ENCODE measurements at regions not wholly inside any gene's neighbourhood (a gene's known extent, or its start where the extent isn't known, plus 50 kb on each side); places are given as distances from the start of the nearest gene placed in this dataset.

DNA sequence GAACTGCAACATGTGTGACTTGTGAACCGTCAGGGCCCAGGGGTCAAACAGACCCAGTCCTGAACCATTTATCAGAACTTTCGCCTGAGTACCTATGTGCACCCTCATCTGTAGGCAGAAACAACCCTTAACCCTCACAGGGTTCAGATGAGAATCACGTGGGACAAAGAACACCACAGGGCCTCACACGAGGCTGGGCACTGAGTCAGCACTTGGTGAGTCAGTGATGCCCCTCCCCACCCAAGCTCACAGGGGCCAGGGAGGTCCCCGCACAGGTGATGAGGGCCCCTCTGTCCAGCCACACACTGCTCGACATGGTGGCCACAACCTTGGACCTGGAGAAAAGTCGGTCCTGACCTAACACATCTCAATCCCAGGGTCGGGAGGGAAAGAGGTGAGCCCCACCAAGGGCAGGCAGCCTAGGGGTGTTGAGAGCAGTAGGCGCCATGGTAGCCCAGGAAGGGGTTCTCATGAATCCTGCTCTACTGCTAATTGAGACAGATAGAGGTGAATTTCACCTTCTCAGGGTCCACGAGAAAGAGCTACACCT, 176.4 kb downstream of the SHANK2 start:
- H3K27me3 ChIP-seq: no peaks in the 10 kb centered on the region
- WGBS, 2 donors (ENCODE audit: low coverage in 1 of 2): 73 to 100% methylated on average over 1 to 10 of the region's 10 CpGs
- H3K4me1 ChIP-seq: no peaks in the 10 kb centered on the region
- DNase-seq: no peak
- no peak for TF ChIP-seq POLR2AphosphoS5 (IDR thresholded peaks at IDR 0.05)
- no peaks in the 10 kb centered on the region for H3K9me3 ChIP-seq
- no peaks in the 10 kb centered on the region for H3K36me3 ChIP-seq
- no peak overlapping the region for H3K4me3 ChIP-seq
- H3K27ac ChIP-seq: no peak overlapping the region
- intact Hi-C loops (cut with DNase I; ENCODE audit: low total_unique reads): no loop called here
- in situ Hi-C loops (cut with MboI; ENCODE audit: low pct_ligation_motif_present in 1 of 4, low pct_unique_long_range_greater_than_20kb in 1 of 4, low sequenced_read_pairs in 3 of 4): no loop called here

DNA sequence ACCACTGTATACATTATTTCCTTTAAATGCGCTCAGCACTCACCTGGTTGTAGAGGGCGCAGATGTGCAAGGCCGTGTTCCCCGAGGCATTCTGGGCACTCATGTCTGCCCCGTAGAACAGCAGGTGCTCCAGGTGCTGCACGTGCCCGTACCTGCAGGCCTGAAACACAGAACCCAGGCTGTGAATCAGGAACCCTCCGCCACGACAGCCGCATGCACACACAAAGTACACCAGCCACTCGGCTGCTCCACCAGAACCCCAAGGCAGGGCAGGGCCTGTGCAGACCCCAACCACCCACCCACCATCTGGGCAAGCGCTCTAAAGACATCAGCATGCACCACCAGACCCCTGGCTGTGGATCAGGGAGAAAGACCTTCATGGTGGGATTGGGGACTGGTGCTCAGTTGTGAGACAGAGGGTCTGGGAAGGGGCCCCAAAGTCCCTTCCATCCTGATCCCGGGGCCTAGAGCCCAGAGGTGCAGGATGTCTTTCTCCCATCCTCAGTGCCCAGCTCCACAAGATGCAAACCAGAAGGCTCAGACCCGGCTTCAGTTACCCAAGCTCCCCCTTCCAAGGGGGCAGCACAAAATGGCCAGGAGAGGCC, 177.2 kb downstream of the SHANK2 start:
- intact Hi-C loops (cut with DNase I; ENCODE audit: low total_unique reads): no loop called here

DNA sequence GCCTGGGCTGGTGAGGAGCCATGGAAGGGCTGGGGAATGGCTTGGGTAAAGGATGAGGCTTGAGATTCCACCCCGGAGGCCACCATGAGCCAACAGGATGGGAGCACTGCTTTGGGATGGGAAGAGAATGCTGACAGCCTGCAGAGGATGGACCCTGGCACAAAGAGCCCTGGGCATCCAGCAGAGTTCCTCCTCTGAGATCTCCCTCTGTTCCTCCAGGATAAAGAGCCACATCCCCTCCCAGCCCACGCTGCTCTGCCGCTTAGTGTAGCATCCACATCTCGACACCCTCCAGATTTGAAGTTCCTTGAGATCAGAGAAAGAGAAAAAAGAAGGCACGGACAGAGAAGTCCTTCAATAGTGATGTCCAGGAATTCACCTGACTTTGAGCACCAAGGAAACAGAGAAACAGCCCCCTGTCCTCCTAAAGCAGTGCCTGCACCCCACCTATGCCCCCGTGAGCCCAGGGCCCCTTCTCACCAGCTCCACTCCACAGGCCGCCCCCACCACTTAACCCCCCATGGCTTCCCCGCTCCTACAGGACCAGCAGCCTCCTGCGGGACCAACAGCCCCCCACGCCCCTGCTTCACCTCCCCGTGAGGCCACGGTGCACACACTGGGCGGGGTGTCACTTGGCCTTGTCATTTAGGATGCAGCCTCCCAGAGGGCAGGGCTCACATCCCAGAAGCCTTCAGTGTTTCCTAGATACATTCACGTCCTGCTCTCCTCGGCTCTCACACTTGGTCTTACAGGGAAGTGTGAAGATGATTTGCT, 180.5 kb downstream of the SHANK2 start:
- H3K4me1 ChIP-seq: no peaks in the 10 kb centered on the region
- H3K9me3 ChIP-seq: no peaks in the 10 kb centered on the region
- in situ Hi-C loops (cut with MboI; ENCODE audit: low pct_ligation_motif_present in 1 of 4, low pct_unique_long_range_greater_than_20kb in 1 of 4, low sequenced_read_pairs in 3 of 4) (no loop called here), intact Hi-C loops (cut with DNase I; ENCODE audit: low total_unique reads) (no loop called here)
- DNase-seq: no peak
- H3K36me3 ChIP-seq: no peaks in the 10 kb centered on the region
- no peaks in the 10 kb centered on the region for H3K27me3 ChIP-seq
- no peak overlapping the region for H3K27ac ChIP-seq
- WGBS, 2 donors (ENCODE audit: low coverage in 1 of 2): 83 to 89% methylated on average over 3 to 15 of the region's 15 CpGs
- TF ChIP-seq POLR2A (IDR thresholded peaks at IDR 0.05): no peak
- no peak for TF ChIP-seq POLR2AphosphoS5 (IDR thresholded peaks at IDR 0.05)
- TF ChIP-seq, protein P1, sequence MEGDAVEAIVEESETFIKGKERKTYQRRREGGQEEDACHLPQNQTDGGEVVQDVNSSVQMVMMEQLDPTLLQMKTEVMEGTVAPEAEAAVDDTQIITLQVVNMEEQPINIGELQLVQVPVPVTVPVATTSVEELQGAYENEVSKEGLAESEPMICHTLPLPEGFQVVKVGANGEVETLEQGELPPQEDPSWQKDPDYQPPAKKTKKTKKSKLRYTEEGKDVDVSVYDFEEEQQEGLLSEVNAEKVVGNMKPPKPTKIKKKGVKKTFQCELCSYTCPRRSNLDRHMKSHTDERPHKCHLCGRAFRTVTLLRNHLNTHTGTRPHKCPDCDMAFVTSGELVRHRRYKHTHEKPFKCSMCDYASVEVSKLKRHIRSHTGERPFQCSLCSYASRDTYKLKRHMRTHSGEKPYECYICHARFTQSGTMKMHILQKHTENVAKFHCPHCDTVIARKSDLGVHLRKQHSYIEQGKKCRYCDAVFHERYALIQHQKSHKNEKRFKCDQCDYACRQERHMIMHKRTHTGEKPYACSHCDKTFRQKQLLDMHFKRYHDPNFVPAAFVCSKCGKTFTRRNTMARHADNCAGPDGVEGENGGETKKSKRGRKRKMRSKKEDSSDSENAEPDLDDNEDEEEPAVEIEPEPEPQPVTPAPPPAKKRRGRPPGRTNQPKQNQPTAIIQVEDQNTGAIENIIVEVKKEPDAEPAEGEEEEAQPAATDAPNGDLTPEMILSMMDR (IDR thresholded peaks at IDR 0.05): no peak
- TF ChIP-seq EP300 (IDR thresholded peaks at IDR 0.05; ENCODE audit: low read depth): no peak
- H3K4me3 ChIP-seq: no peak overlapping the region

More for the DNA sequence above, 177.2 kb downstream of the SHANK2 start:
- DNase-seq: no peak
- H3K27ac ChIP-seq: no peak overlapping the region
- H3K4me1 ChIP-seq: no peaks in the 10 kb centered on the region
- in situ Hi-C loops (cut with MboI; ENCODE audit: low pct_ligation_motif_present in 1 of 4, low pct_unique_long_range_greater_than_20kb in 1 of 4, low sequenced_read_pairs in 3 of 4): no loop called here
- H3K27me3 ChIP-seq: no peaks in the 10 kb centered on the region
- WGBS, 2 donors (ENCODE audit: low coverage in 1 of 2): 94% methylated on average over 13 of the region's 14 CpGs; no CpG with 5 or more reads in 1 of the 2 donors
- no peak overlapping the region for H3K4me3 ChIP-seq
- TF ChIP-seq, protein P1 (IDR thresholded peaks at IDR 0.05): no peak
- no peak for TF ChIP-seq POLR2AphosphoS5 (IDR thresholded peaks at IDR 0.05)
- TF ChIP-seq EP300 (IDR thresholded peaks at IDR 0.05; ENCODE audit: low read depth): no peak
- no peak for TF ChIP-seq POLR2A (IDR thresholded peaks at IDR 0.05)
- H3K9me3 ChIP-seq: no peaks in the 10 kb centered on the region
- no peaks in the 10 kb centered on the region for H3K36me3 ChIP-seq

DNA sequence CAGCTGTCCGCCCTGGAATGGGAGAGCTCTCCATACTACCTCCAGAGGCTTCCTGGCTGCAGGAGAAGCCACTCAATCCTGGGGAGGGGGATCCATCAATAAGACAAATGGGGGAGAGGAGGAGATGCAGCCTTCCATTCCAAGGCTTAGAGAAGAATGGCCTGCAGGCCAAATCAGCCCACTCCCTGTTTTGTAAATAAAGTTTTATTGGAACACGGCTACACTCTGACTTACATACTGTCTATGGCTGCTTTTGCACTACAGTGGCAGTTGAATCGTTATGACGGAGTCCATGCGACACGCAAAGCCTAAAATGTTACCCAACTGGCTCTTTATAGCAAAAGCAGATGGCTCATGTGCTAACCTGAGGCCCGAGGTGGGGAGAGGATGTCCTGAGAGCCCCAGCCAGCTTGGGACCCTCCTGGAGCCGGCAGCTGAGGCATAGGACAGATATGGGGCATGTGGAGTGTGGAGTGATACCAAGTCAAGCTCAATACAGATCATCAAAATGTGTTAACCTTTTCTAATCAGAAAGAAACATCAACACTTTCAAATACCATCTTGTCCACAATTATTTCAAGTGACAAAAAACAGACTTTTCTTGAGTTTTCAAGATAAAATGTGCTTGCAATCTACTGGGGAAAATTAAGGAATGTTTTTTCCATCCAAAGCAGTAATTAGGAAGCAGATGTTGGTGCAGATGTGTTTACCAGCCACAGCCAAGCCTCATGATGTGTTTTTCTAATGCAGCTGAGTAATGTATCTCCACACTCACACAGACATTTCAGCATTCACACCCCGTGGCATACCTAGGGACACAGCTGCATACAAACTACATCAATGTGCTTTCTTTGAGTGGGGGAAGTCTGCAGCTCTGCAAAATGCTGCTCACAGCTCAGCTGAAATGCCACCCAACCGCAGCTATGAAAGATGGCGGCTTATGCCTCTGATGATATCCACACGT, 181.6 kb downstream of the SHANK2 start:
- Histone ChIP-seq H3K27ac (no peak overlapping the region), H3K27me3 (no peaks in the 10 kb centered on the region), H3K4me1 (no peaks in the 10 kb centered on the region), H3K4me3 (no peak overlapping the region), H3K36me3 (no peaks in the 10 kb centered on the region), H3K9me3 (no peaks in the 10 kb centered on the region)
- TF ChIP-seq, protein P1 (IDR thresholded peaks at IDR 0.05): no peak
- TF ChIP-seq POLR2AphosphoS5 (IDR thresholded peaks at IDR 0.05) (no peak), POLR2A (IDR thresholded peaks at IDR 0.05) (no peak), EP300 (IDR thresholded peaks at IDR 0.05; ENCODE audit: low read depth) (no peak)
- DNase-seq: no peak
- intact Hi-C loops (cut with DNase I; ENCODE audit: low total_unique reads) (no loop called here), in situ Hi-C loops (cut with MboI; ENCODE audit: low pct_ligation_motif_present in 1 of 4, low pct_unique_long_range_greater_than_20kb in 1 of 4, low sequenced_read_pairs in 3 of 4) (no loop called here)
- 80 to 90% methylated on average over 3 to 12 of the region's 12 CpGs for WGBS, 2 donors (ENCODE audit: low coverage in 1 of 2)

All from transverse colon (tissue), 4 donors.